Frontal cortex (tissue), 3 donors: ENCODE measurements at regions not wholly inside any gene's neighbourhood (a gene's known extent, or its start where the extent isn't known, plus 50 kb on each side); places are given as distances from the start of the nearest gene placed in this dataset.
A peak's percentile ranks its signal among the peaks of the same experiment; 100 is the strongest.

Experiments used
- DNase-seq, 2 donors: peaks; one replicate each; pipeline ENCODE4 v3.0.0; 2012; ENCODE audit warnings: low spot score in 2 of 2
- FAIRE-seq: peaks from 2 replicates; lab custom pipeline; 2012; peaks lifted over from hg19 to GRCh38; lab: Jason Lieb, UNC
- donor health status: control.
- donor health status: control.
- donor health status: control.

- FAIRE-seq (no peak), DNase-seq (no peak)
These were observed 466.4 kb downstream of the STIM2 start for GRCh38 chr4:27326991-27327390.

- no peak for FAIRE-seq
- DNase-seq = no peak
These were observed 467.0 kb downstream of the STIM2 start for GRCh38 chr4:27327421-27328181.

GRCh38 chr4:27338530-27338929 lies 477.9 kb downstream of the STIM2 start:
- DNase-seq (no peak), FAIRE-seq (no peak)

- DNase-seq = no peak
- FAIRE-seq = no peak
These were observed 482.8 kb downstream of the STIM2 start for GRCh38 chr4:27343411-27343810.

- DNase-seq (no peak), FAIRE-seq (no peak)
These were observed 489.5 kb downstream of the STIM2 start for GRCh38 chr4:27350161-27350560.

- DNase-seq = peak; percentile 10 to 22
- FAIRE-seq = peak; percentile 91
These were observed 496.6 kb downstream of the STIM2 start for GRCh38 chr4:27357283-27357682.

GRCh38 chr4:27358269-27358668 lies 497.6 kb downstream of the STIM2 start:
- no peak for FAIRE-seq
- DNase-seq = no peak

GRCh38 chr4:27360131-27360530 lies 499.5 kb downstream of the STIM2 start:
- DNase-seq = no peak
- no peak for FAIRE-seq

GRCh38 chr4:27360790-27361267 lies 500.2 kb downstream of the STIM2 start:
- DNase-seq (no peak), FAIRE-seq (no peak)

GRCh38 chr4:27364509-27364908 lies 503.9 kb downstream of the STIM2 start:
- no peak for FAIRE-seq
- no peak for DNase-seq

GRCh38 chr4:27366104-27366823 lies 505.6 kb downstream of the STIM2 start:
- no peak for FAIRE-seq
- DNase-seq = no peak

GRCh38 chr4:27368781-27369180 lies 508.1 kb downstream of the STIM2 start:
- FAIRE-seq (no peak), DNase-seq (no peak)

GRCh38 chr4:27381815-27382214 lies 521.2 kb downstream of the STIM2 start:
- DNase-seq (no peak), FAIRE-seq (no peak)

- FAIRE-seq (no peak), DNase-seq (no peak)
These were observed 527.1 kb downstream of the STIM2 start for GRCh38 chr4:27387711-27388110.

GRCh38 chr4:27397886-27398285 lies 537.2 kb downstream of the STIM2 start:
- DNase-seq (no peak), FAIRE-seq (no peak)

GRCh38 chr4:27398631-27399310 lies 538.1 kb downstream of the STIM2 start:
- FAIRE-seq (no peak), DNase-seq (no peak)

- FAIRE-seq (no peak), DNase-seq (no peak)
These were observed 547.0 kb downstream of the STIM2 start for GRCh38 chr4:27407616-27408015.

- FAIRE-seq (no peak), DNase-seq (no peak)
These were observed 552.0 kb downstream of the STIM2 start for GRCh38 chr4:27412613-27413012.

GRCh38 chr4:27414887-27415731 lies 554.5 kb downstream of the STIM2 start:
- DNase-seq (no peak), FAIRE-seq (no peak)

GRCh38 chr4:27428661-27429060 lies 568.0 kb downstream of the STIM2 start:
- DNase-seq (no peak), FAIRE-seq (no peak)
